Astrocyte (in vitro differentiated cells and primary cell): ENCODE measurements at regions not wholly inside any gene's neighbourhood (a gene's known extent, or its start where the extent isn't known, plus 50 kb on each side); places are given as distances from the start of the nearest gene placed in this dataset.

Source experiments
- DNase-seq: peaks from one replicate; pipeline ENCODE4 v3.0.0-alpha.2; 2010; ENCODE audit warnings: low read depth
- FAIRE-seq: peaks from 2 replicates; lab custom pipeline; 2011; peaks lifted over from hg19 to GRCh38; lab: Jason Lieb, UNC
- H2AFZ ChIP-seq: 2 replicates; pipeline ENCODE4 v1.6.0; 2012; ENCODE audit warnings: low read depth, low read length, inconsistent platforms
- H3K27ac ChIP-seq: 2 replicates; pipeline ENCODE4 v1.5.1; 2011; ENCODE audit warnings: low read depth, low read length, inconsistent platforms
- H3K27me3 ChIP-seq: 2 replicates; pipeline ENCODE4 v1.6.0; 2011; ENCODE audit warnings: low read length, inconsistent platforms; ENCODE audit not compliant: insufficient read depth
- H3K36me3 ChIP-seq: 2 replicates; pipeline ENCODE4 v1.5.1; 2011; ENCODE audit warnings: low read length, inconsistent platforms; ENCODE audit not compliant: insufficient read depth
- H3K4me1 ChIP-seq: 2 replicates; pipeline ENCODE4 v1.5.1; 2011; ENCODE audit warnings: low read length, inconsistent platforms; ENCODE audit not compliant: insufficient read depth
- H3K4me2 ChIP-seq: 2 replicates; pipeline ENCODE4 v1.6.0; 2012; ENCODE audit warnings: low read length, inconsistent platforms
- H3K4me3 ChIP-seq: 2 replicates; pipeline ENCODE4 v1.5.1; 2011; ENCODE audit warnings: low read depth, mild to moderate bottlenecking, low read length, inconsistent platforms; ENCODE audit not compliant: insufficient read depth
- H3K79me2 ChIP-seq: 2 replicates; pipeline ENCODE4 v1.6.0; 2012; ENCODE audit warnings: mild to moderate bottlenecking, low read length, inconsistent platforms; ENCODE audit not compliant: insufficient read depth
- H3K9ac ChIP-seq: 2 replicates; pipeline ENCODE4 v1.6.0; 2012; ENCODE audit warnings: mild to moderate bottlenecking, low read length, inconsistent platforms
- H3K9me3 ChIP-seq: 2 replicates; pipeline ENCODE4 v1.5.1; 2012; ENCODE audit warnings: low read depth, mild to moderate bottlenecking, low read length, inconsistent platforms; ENCODE audit not compliant: insufficient read depth
- H4K20me1 ChIP-seq: 2 replicates; pipeline ENCODE4 v1.6.0; 2012; ENCODE audit warnings: low read length, inconsistent platforms; ENCODE audit not compliant: insufficient read depth
- H3K27ac Mint-ChIP-seq: one replicate; pipeline ENCODE4 v1.8.0; 2021; ENCODE audit warnings: mild to moderate bottlenecking, mixed read lengths; ENCODE audit not compliant: unreplicated experiment
- H3K27me3 Mint-ChIP-seq: one replicate; pipeline ENCODE4 v1.8.0; 2021; ENCODE audit warnings: low read depth, mixed read lengths; ENCODE audit not compliant: unreplicated experiment
- H3K36me3 Mint-ChIP-seq: one replicate; pipeline ENCODE4 v1.8.0; 2021; ENCODE audit warnings: low read depth, mixed read lengths; ENCODE audit not compliant: unreplicated experiment
- H3K4me1 Mint-ChIP-seq: one replicate; pipeline ENCODE4 v1.8.0; 2021; ENCODE audit warnings: low read depth, mixed read lengths; ENCODE audit not compliant: unreplicated experiment
- H3K4me3 Mint-ChIP-seq: one replicate; pipeline ENCODE4 v1.8.0; 2021; ENCODE audit warnings: mild to moderate bottlenecking, moderate library complexity, mixed read lengths; ENCODE audit not compliant: unreplicated experiment
- H3K9me3 Mint-ChIP-seq: one replicate; pipeline ENCODE4 v1.8.0; 2021; ENCODE audit warnings: mild to moderate bottlenecking, mixed read lengths; ENCODE audit not compliant: unreplicated experiment
- CTCF ChIP-seq: IDR thresholded peaks from 2 replicates; pipeline ENCODE4 v1.5.1; 2011; ENCODE audit warnings: low read depth, mild to moderate bottlenecking, inconsistent platforms, low read length, moderate library complexity; ENCODE audit not compliant: insufficient read depth
- EZH2 ChIP-seq: IDR thresholded peaks from 2 replicates; pipeline ENCODE4 v1.6.1; 2012; ENCODE audit warnings: mild to moderate bottlenecking, low read length, inconsistent platforms; ENCODE audit not compliant: insufficient read depth

GRCh38 chr14:41297576-41298327, 308.9 kb upstream of the LRFN5 start:
- no peak overlapping the region for H3K9ac ChIP-seq
- Mint-ChIP-seq H3K4me3 (no peak overlapping the region), H3K27ac (no peak overlapping the region), H3K27me3 (no peaks in the 10 kb centered on the region), H3K36me3 (no peaks in the 10 kb centered on the region), H3K9me3 (no peaks in the 10 kb centered on the region), H3K4me1 (no peaks in the 10 kb centered on the region)
- no peak overlapping the region for H2AFZ ChIP-seq
- DNase-seq (peak; percentile 1), FAIRE-seq (no peak)
- H3K79me2 ChIP-seq = no peaks in the 10 kb centered on the region
- H3K4me1 ChIP-seq = no peaks in the 10 kb centered on the region
- H3K4me3 ChIP-seq = no peak overlapping the region
- H3K36me3 ChIP-seq = no peaks in the 10 kb centered on the region
- no peaks in the 10 kb centered on the region for H4K20me1 ChIP-seq
- no peaks in the 10 kb centered on the region for H3K27me3 ChIP-seq
- no peak overlapping the region for H3K27ac ChIP-seq
- H3K9me3 ChIP-seq = no peaks in the 10 kb centered on the region
- no peak for TF ChIP-seq EZH2
- TF ChIP-seq CTCF = no peak
- H3K4me2 ChIP-seq = no peak overlapping the region

DNA sequence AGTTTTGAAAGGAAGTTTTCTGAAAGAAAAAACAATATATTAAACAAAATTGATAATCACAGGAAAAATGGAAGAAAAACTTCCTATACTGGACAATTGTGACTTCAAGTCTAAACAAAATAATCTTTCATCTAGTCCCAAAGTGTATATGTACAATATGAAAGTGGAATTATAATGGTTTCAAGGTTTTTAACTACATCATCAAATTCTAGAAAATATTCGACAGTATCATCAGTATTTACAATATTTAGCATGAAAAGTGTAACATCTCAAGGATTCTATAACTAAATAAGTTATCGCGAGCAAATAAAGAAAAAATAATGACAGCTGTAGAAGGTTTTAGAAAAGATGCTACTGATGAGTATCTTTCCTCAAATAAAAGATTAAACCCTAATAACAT, 310.9 kb upstream of the LRFN5 start:
- H3K4me3 ChIP-seq = no peak overlapping the region
- DNase-seq (no peak), FAIRE-seq (no peak)
- H3K36me3 ChIP-seq = no peaks in the 10 kb centered on the region
- H4K20me1 ChIP-seq = no peaks in the 10 kb centered on the region
- no peak overlapping the region for H3K27ac ChIP-seq
- H2AFZ ChIP-seq = no peak overlapping the region
- Mint-ChIP-seq H3K27ac (no peak overlapping the region), H3K4me3 (no peak overlapping the region), H3K36me3 (no peaks in the 10 kb centered on the region), H3K27me3 (no peaks in the 10 kb centered on the region), H3K4me1 (no peaks in the 10 kb centered on the region), H3K9me3 (no peaks in the 10 kb centered on the region)
- no peaks in the 10 kb centered on the region for H3K4me1 ChIP-seq
- H3K9ac ChIP-seq = no peak overlapping the region
- TF ChIP-seq CTCF (no peak), EZH2 (no peak)
- no peak overlapping the region for H3K4me2 ChIP-seq
- no peaks in the 10 kb centered on the region for H3K9me3 ChIP-seq
- no peaks in the 10 kb centered on the region for H3K79me2 ChIP-seq
- no peaks in the 10 kb centered on the region for H3K27me3 ChIP-seq

- H3K27ac ChIP-seq = no peak overlapping the region
- no peak overlapping the region for H3K4me3 ChIP-seq
- H3K9me3 Mint-ChIP-seq = no peaks in the 10 kb centered on the region
- no peaks in the 10 kb centered on the region for H3K36me3 ChIP-seq
- H3K4me2 ChIP-seq = no peak overlapping the region
- no peaks in the 10 kb centered on the region for H3K27me3 ChIP-seq
- no peak overlapping the region for H3K4me3 Mint-ChIP-seq
- no peak for DNase-seq
- no peak overlapping the region for H3K9ac ChIP-seq
- H3K4me1 ChIP-seq = no peaks in the 10 kb centered on the region
- peaks cover 5% of the 10 kb centered on the region for H3K4me1 Mint-ChIP-seq
- H3K27me3 Mint-ChIP-seq = no peaks in the 10 kb centered on the region
- no peak overlapping the region for H3K27ac Mint-ChIP-seq
- no peak overlapping the region for H2AFZ ChIP-seq
- TF ChIP-seq EZH2 (no peak), CTCF (no peak)
- no peaks in the 10 kb centered on the region for H3K79me2 ChIP-seq
- no peaks in the 10 kb centered on the region for H4K20me1 ChIP-seq
- no peaks in the 10 kb centered on the region for H3K36me3 Mint-ChIP-seq
- FAIRE-seq = no peak
- no peaks in the 10 kb centered on the region for H3K9me3 ChIP-seq
Observed at GRCh38 chr14:41289025-41289424, 317.7 kb upstream of the LRFN5 start.
